K562 (cell line): ENCODE measurements at regions not wholly inside any gene's neighbourhood (a gene's known extent, or its start where the extent isn't known, plus 50 kb on each side); places are given as distances from the start of the nearest gene placed in this dataset.

Source experiments
- ATAC-seq: fragments of 200-7000 bp; cut with Tn5 transposase; 3 replicates; pipeline ENCODE4 v1.9.1; 2020; ENCODE audit warnings: moderate library complexity
- BruUV-seq: library from RNA; stranded (reverse); fragments of 400-500 nt; replicated peaks from 2 replicates; lab custom pipeline; 2021; lab: Mats Ljungman, UMichigan
- CTCF ChIA-PET: fragments of 300-600 bp; formaldehyde crosslinking; extraction: SDS; loops from one replicate; lab custom pipeline; 2021; ENCODE audit warnings: low intra/inter-chr PET ratio; lab: Yijun Ruan, JAX
- POLR2A ChIA-PET: fragments of 300-600, 350-650 bp; sonication (Branson Sonifier 250); formaldehyde crosslinking; extraction: SDS; loops from one replicate; lab custom pipeline; 2021; ENCODE audit warnings: antibody characterized with exemption, inconsistent platforms; lab: Yijun Ruan, JAX
- DNase-seq, 4 experiments: peaks; one replicate each; pipeline versions ENCODE4 v3.0.0 to v3.0.0-alpha.2; 2011 to 2018; ENCODE audit warnings: low spot score in 3 of 4, mixed read lengths in 3 of 4; ENCODE audit errors: extremely low read depth in 1 of 4
- FAIRE-seq: peaks from 2 replicates; lab custom pipeline; 2011; peaks lifted over from hg19 to GRCh38; lab: Jason Lieb, UNC
- H2AFZ ChIP-seq: 2 replicates; pipeline ENCODE4 v1.6.0; 2011; ENCODE audit warnings: low read depth, low read length, control low read depth, inconsistent platforms
- H3K27ac ChIP-seq: fragments of 200-600 bp; 3 replicates; pipeline ENCODE4 v1.8.0; 2011; ENCODE audit warnings: low read depth, mild to moderate bottlenecking, control low read depth, inconsistent platforms, low read length, moderate library complexity, mixed read lengths; ENCODE audit errors: extremely low read depth
- H3K27me3 ChIP-seq, 2 experiments: fragments of 300-600 bp in 1 of 2; 2 replicates in 1 of 2; 3 replicates in 1 of 2; pipeline versions ENCODE4 v1.6.0 to v1.8.0; 2011; ENCODE audit warnings: inconsistent platforms in 2 of 2, low read length in 2 of 2, mild to moderate bottlenecking in 1 of 2, mixed read lengths in 1 of 2, moderate library complexity in 1 of 2; ENCODE audit not compliant: control insufficient read depth in 2 of 2, insufficient read depth in 2 of 2
- H3K36me3 ChIP-seq: fragments of 300-600 bp; 3 replicates; pipeline ENCODE4 v1.8.0; 2011; ENCODE audit warnings: mild to moderate bottlenecking, low read length, inconsistent platforms; ENCODE audit not compliant: control insufficient read depth, insufficient read depth
- H3K4me1 ChIP-seq, 2 experiments: fragments of 200-600 bp in 1 of 2; replicated peaks in 1 of 2; 2 replicates in 1 of 2; 3 replicates in 1 of 2; pipeline versions ENCODE4 v1.5.1 to v1.8.0; 2011; ENCODE audit warnings: inconsistent platforms in 2 of 2, low read length in 2 of 2, mild to moderate bottlenecking in 1 of 2, mixed read lengths in 1 of 2, moderate library complexity in 1 of 2; ENCODE audit not compliant: control insufficient read depth in 2 of 2, insufficient read depth in 2 of 2
- H3K4me2 ChIP-seq: 2 replicates; pipeline ENCODE4 v1.6.1; 2011; ENCODE audit warnings: low read length, control low read depth, inconsistent platforms, mixed read lengths; ENCODE audit not compliant: insufficient read depth
- H3K4me3 ChIP-seq: fragments of 200-600 bp; sonication (generic), shearing (Covaris generic); 2 replicates; pipeline ENCODE4 v1.5.1; 2016; ENCODE audit warnings: control low read depth, inconsistent platforms
- H3K79me2 ChIP-seq: fragments of 200-600 bp; 3 replicates; pipeline ENCODE4 v1.8.0; 2011; ENCODE audit warnings: low read length, inconsistent platforms; ENCODE audit not compliant: control insufficient read depth, insufficient read depth
- H3K9ac ChIP-seq, 2 experiments: 2 replicates each; pipeline versions ENCODE4 v1.6.0 to v1.6.1; 2011; ENCODE audit warnings: low read depth in 2 of 2, low read length in 2 of 2, control low read depth in 1 of 2, inconsistent platforms in 1 of 2, mild to moderate bottlenecking in 1 of 2, mixed read lengths in 1 of 2; ENCODE audit not compliant: insufficient read depth in 1 of 2
- H3K9me1 ChIP-seq: one replicate; pipeline ENCODE4 v1.6.0; 2011; ENCODE audit warnings: inconsistent platforms, mild to moderate bottlenecking, low read length, moderate library complexity; ENCODE audit not compliant: control insufficient read depth, insufficient read depth
- H3K9me3 ChIP-seq: replicated peaks from 2 replicates; pipeline ENCODE4 v1.5.1; 2011; ENCODE audit warnings: low read depth, low read length, inconsistent platforms; ENCODE audit not compliant: control insufficient read depth, insufficient read depth
- H4K20me1 ChIP-seq: replicated peaks from 2 replicates; pipeline ENCODE4 v1.6.1; 2011; ENCODE audit warnings: low read length, inconsistent platforms, mixed read lengths; ENCODE audit not compliant: control insufficient read depth, insufficient read depth
- CBX3 ChIP-seq, 2 experiments: IDR thresholded peaks; 1 replicate in 1 of 2; 2 replicates in 1 of 2; pipeline ENCODE4 v1.6.1; 2012; ENCODE audit warnings: inconsistent platforms in 2 of 2, low read length in 2 of 2, borderline replicate concordance in 1 of 2, control low read depth in 1 of 2
- EGR1 ChIP-seq: fragments of 450-650 bp; conservative IDR thresholded peaks from 2 replicates; pipeline ENCODE4 v1.6.1; 2017; ENCODE audit warnings: mild to moderate bottlenecking
- ESRRA ChIP-seq: fragments of 450-650 bp; IDR thresholded peaks from 2 replicates; pipeline ENCODE4 v1.6.1; 2014; ENCODE audit warnings: low read depth, mild to moderate bottlenecking, moderate library complexity, borderline replicate concordance
- FOXJ2 ChIP-seq: fragments of 200-800 bp; sonication (Bioruptor generic); IDR thresholded peaks from 2 replicates; pipeline ENCODE4 v1.6.1; 2016; ENCODE audit warnings: missing genetic modification characterization, missing compliant biosample characterization
- FOXK1 ChIP-seq: sonication (generic); formaldehyde crosslinking; IDR thresholded peaks from 2 replicates; pipeline ENCODE4 v1.8.0; 2022; ENCODE audit warnings: missing genetic modification reagents, mild to moderate bottlenecking, borderline replicate concordance
- KHSRP ChIP-seq: fragments of 450-650 bp; IDR thresholded peaks from 2 replicates; pipeline ENCODE4 v1.6.1; 2017
- NCOA4 ChIP-seq: fragments of 450-650 bp; IDR thresholded peaks from 2 replicates; pipeline ENCODE4 v1.6.1; 2018; ENCODE audit warnings: mild to moderate bottlenecking; ENCODE audit not compliant: partially characterized antibody
- NFE2 ChIP-seq: IDR thresholded peaks from 2 replicates; pipeline ENCODE4 v1.6.1; 2014; ENCODE audit warnings: antibody characterized with exemption, low read depth
- NKRF ChIP-seq: fragments of 450-650 bp; IDR thresholded peaks from 2 replicates; pipeline ENCODE4 v1.6.1; 2016; ENCODE audit warnings: borderline replicate concordance
- NUFIP1 ChIP-seq: fragments of 450-650 bp; IDR thresholded peaks from 2 replicates; pipeline ENCODE4 v1.6.1; 2018; ENCODE audit not compliant: partially characterized antibody
- SIRT6 ChIP-seq: IDR thresholded peaks from one replicate; pipeline ENCODE4 v1.6.1; 2012; ENCODE audit warnings: low read depth, mild to moderate bottlenecking, control low read depth, inconsistent platforms, low read length, moderate library complexity
- TAL1 ChIP-seq: fragments of 450-650 bp; IDR thresholded peaks from 2 replicates; pipeline ENCODE4 v1.6.1; 2016; ENCODE audit warnings: mild to moderate bottlenecking
- ZNF133 ChIP-seq: fragments of 250-450 bp; sonication (Bioruptor Pico); IDR thresholded peaks from 2 replicates; pipeline ENCODE4 v1.4.0; 2020; ENCODE audit warnings: mild to moderate bottlenecking
- ZNF384 ChIP-seq: IDR thresholded peaks from 2 replicates; pipeline ENCODE4 v1.6.1; 2012; ENCODE audit warnings: low read depth, low read length, improper control_type of control experiment
- ZNF583 ChIP-seq: fragments of 250-450 bp; sonication (Bioruptor Pico); IDR thresholded peaks from 2 replicates; pipeline ENCODE4 v1.4.0; 2020
- ZNF655 ChIP-seq: fragments of 250-450 bp; sonication (Bioruptor Pico); IDR thresholded peaks from 2 replicates; pipeline ENCODE4 v1.5.0; 2021
- ZNF764 ChIP-seq: fragments of 250-450 bp; sonication (Bioruptor Pico); IDR thresholded peaks from 2 replicates; pipeline ENCODE4 v1.4.0; 2020; ENCODE audit warnings: low read depth, mild to moderate bottlenecking, moderate library complexity
- ZSCAN32 ChIP-seq: fragments of 450-650 bp; formaldehyde crosslinking; IDR thresholded peaks from 2 replicates; pipeline ENCODE4 v1.4.0; 2020; ENCODE audit warnings: mild to moderate bottlenecking, moderate library complexity
- in situ Hi-C: fragments of 300-500 bp; cut with MboI; formaldehyde crosslinking; loops from 4 replicates; pipeline ENCODE4 v1.15.0; 2018; ENCODE audit warnings: inconsistent platforms, mixed read lengths
- intact Hi-C: fragments of 100-400 bp; cut with micrococcal nuclease; formaldehyde crosslinking; loops from 2 replicates; pipeline ENCODE4 v1.14.2; 2022
- TF ChIP-seq, protein P1 (sequence below): sonication (generic); IDR thresholded peaks from 2 replicates; pipeline ENCODE4 v1.6.1; 2016
- TF ChIP-seq, protein P2 (sequence below): fragments of 450-650 bp; IDR thresholded peaks from 2 replicates; pipeline ENCODE4 v1.6.1; 2018; ENCODE audit warnings: mild to moderate bottlenecking, low read depth; ENCODE audit not compliant: partially characterized antibody

DNA sequence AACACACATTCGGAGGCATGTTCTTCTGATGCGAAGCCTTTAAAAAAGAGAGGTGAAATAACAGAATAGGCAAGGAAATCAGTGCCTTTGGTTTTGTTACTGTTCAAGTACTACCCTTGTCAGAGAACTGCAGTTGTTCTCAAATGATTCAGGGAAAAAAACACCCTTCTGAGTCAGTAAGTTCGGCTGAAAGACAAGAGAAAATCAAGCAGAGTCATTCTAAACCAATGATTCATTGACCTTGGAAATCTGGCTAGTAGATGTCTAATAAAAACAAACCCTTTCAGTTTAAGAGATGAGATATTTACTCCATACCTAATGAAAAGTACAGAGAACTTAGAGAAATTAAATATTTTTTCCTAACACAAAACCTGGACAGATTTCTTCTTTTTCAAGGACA, 72.7 kb upstream of the ABI3BP start (continued):
- TF ChIP-seq ZNF384 (no peak), NFE2 (peak; percentile 33), ZSCAN32 (CRISPR knock-in tag) (no peak), KHSRP (no peak), ESRRA (no peak), ZNF655 (no peak), NUFIP1 (no peak), EGR1 (no peak), FOXK1 (no peak)
- TF ChIP-seq, protein P1, sequence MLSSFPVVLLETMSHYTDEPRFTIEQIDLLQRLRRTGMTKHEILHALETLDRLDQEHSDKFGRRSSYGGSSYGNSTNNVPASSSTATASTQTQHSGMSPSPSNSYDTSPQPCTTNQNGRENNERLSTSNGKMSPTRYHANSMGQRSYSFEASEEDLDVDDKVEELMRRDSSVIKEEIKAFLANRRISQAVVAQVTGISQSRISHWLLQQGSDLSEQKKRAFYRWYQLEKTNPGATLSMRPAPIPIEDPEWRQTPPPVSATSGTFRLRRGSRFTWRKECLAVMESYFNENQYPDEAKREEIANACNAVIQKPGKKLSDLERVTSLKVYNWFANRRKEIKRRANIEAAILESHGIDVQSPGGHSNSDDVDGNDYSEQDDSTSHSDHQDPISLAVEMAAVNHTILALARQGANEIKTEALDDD, result no peak

DNA sequence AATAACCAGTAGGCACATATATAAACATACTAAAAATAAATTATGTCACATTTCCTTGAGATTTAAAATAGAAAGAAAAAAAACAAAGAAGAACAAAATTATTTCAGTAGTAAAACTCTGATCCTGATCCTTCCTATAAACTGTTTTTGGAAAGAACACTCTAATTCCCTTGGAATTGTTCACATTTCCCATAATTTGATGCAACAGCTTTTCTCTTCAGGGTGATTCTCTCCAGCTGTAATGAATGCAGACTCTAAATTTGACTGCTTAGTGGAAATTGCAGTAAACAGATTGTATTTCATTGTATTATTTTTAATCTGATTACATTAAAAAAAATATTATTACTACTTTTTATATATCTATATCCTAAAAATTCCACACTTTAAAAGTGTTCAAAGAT, 70.2 kb upstream of the ABI3BP start:
- ChIA-PET POLR2A (no interaction called here), CTCF (no interaction called here)
- no TSS peak for BruUV-seq
- TF ChIP-seq TAL1 (no peak), ZNF583 (CRISPR knock-in tag) (no peak), ESRRA (no peak), FOXJ2 (no peak), NKRF (no peak), SIRT6 (no peak), CBX3 (IDR thresholded peaks at IDR 0.05; ENCODE audit: borderline replicate concordance in 1 of 2, low read length in 2 of 2) (no peak), NCOA4 (no peak), ZNF764 (CRISPR knock-in tag) (no peak), ZNF133 (no peak)
- TF ChIP-seq, protein P2, sequence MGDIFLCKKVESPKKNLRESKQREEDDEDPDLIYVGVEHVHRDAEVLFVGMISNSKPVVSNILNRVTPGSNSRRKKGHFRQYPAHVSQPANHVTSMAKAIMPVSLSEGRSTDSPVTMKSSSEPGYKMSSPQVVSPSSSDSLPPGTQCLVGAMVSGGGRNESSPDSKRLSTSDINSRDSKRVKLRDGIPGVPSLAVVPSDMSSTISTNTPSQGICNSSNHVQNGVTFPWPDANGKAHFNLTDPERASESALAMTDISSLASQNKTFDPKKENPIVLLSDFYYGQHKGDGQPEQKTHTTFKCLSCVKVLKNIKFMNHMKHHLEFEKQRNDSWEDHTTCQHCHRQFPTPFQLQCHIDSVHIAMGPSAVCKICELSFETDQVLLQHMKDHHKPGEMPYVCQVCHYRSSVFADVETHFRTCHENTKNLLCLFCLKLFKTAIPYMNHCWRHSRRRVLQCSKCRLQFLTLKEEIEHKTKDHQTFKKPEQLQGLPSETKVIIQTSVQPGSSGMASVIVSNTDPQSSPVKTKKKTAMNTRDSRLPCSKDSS, result no peak

More for the DNA sequence above, 70.2 kb upstream of the ABI3BP start:
- H3K4me2 ChIP-seq, result no peak overlapping the region
- no peaks in the 10 kb centered on the region for H3K9me1 ChIP-seq
- in situ Hi-C loops (no loop called here), intact Hi-C loops (no loop called here)
- no peaks in the 10 kb centered on the region for H3K79me2 ChIP-seq
- H3K9ac ChIP-seq, result no peak overlapping the region
- DNase-seq (no peak), ATAC-seq (no peak), FAIRE-seq (no peak)
- no peak overlapping the region for H3K27ac ChIP-seq
- no peak overlapping the region for H2AFZ ChIP-seq
- no peaks in the 10 kb centered on the region for H4K20me1 ChIP-seq
- H3K36me3 ChIP-seq, result no peaks in the 10 kb centered on the region
- no peaks in the 10 kb centered on the region for H3K4me1 ChIP-seq
- H3K9me3 ChIP-seq, result no peaks in the 10 kb centered on the region
- no peak overlapping the region for H3K4me3 ChIP-seq
- no peaks in the 10 kb centered on the region for H3K27me3 ChIP-seq
